C4-2B (cell line): ENCODE measurements at regions not wholly inside any gene's neighbourhood (a gene's known extent, or its start where the extent isn't known, plus 50 kb on each side); places are given as distances from the start of the nearest gene placed in this dataset.

Source experiments
- ZFX ChIP-seq: fragments of 450-650 bp; IDR thresholded peaks from 2 replicates; pipeline ENCODE4 v1.6.1; 2017
- TF ChIP-seq, protein P1 (sequence below): fragments of 450-650 bp; conservative IDR thresholded peaks from 2 replicates; pipeline ENCODE4 v1.5.1; 2017; ENCODE audit warnings: mild to moderate bottlenecking

DNA sequence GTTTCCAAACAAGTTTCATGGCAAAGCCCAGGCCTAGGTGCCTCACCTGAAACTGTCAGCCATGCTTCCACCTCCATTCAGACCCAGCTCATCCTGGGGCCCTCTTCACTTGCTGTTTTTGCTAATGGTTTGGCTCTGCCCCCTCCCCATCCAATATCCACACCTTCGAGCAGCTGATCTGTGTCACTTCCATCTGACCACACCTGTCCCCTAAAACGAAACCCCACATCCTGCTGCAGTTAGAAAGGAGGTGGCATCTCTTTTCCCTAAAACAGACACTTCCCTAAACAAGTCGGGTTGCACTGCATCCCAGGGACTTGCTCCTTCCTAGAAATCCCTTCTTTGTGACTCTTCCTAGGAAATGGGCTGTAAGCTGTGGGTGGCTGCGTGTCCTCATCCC, 748.7 kb upstream of the SALL3 start:
- TF ChIP-seq, protein P1, sequence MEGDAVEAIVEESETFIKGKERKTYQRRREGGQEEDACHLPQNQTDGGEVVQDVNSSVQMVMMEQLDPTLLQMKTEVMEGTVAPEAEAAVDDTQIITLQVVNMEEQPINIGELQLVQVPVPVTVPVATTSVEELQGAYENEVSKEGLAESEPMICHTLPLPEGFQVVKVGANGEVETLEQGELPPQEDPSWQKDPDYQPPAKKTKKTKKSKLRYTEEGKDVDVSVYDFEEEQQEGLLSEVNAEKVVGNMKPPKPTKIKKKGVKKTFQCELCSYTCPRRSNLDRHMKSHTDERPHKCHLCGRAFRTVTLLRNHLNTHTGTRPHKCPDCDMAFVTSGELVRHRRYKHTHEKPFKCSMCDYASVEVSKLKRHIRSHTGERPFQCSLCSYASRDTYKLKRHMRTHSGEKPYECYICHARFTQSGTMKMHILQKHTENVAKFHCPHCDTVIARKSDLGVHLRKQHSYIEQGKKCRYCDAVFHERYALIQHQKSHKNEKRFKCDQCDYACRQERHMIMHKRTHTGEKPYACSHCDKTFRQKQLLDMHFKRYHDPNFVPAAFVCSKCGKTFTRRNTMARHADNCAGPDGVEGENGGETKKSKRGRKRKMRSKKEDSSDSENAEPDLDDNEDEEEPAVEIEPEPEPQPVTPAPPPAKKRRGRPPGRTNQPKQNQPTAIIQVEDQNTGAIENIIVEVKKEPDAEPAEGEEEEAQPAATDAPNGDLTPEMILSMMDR, result no peak
- TF ChIP-seq ZFX, result no peak
